Hematopoietic multipotent progenitor cell treated with erythropoietin and hydrocortisone succinate and interleukin-3 and kit ligand, for 17 days (in vitro differentiated cells): ENCODE measurements at regions not wholly inside any gene's neighbourhood (a gene's known extent, or its start where the extent isn't known, plus 50 kb on each side); places are given as distances from the start of the nearest gene placed in this dataset.

Experiments
- DNase-seq: peaks from one replicate; pipeline ENCODE4 v3.0.0-alpha.2; 2015; ENCODE audit warnings: low spot score

- no peak for DNase-seq
Observed at GRCh38 chr4:110959041-110959643, 336.3 kb upstream of the PITX2 start.

- DNase-seq = no peak
Observed at GRCh38 chr4:110961066-110961465, 338.2 kb upstream of the PITX2 start.

- no peak for DNase-seq
Observed at GRCh38 chr4:110962616-110963015, 339.7 kb upstream of the PITX2 start.

GRCh38 chr4:110963662-110964280, 340.9 kb upstream of the PITX2 start:
- DNase-seq = no peak

GRCh38 chr4:110967936-110968335, 345.1 kb upstream of the PITX2 start:
- DNase-seq = no peak

- no peak for DNase-seq
Observed at GRCh38 chr4:110970642-110971041, 347.8 kb upstream of the PITX2 start.

- no peak for DNase-seq
Observed at GRCh38 chr4:110975338-110975737, 352.5 kb upstream of the PITX2 start.

GRCh38 chr4:110977554-110977953, 354.7 kb upstream of the PITX2 start:
- no peak for DNase-seq

- no peak for DNase-seq
Observed at GRCh38 chr4:110978761-110979160, 355.9 kb upstream of the PITX2 start.

GRCh38 chr4:110982486-110982885, 359.6 kb upstream of the PITX2 start:
- no peak for DNase-seq

- DNase-seq = no peak
Observed at GRCh38 chr4:110988722-110989121, 365.8 kb upstream of the PITX2 start.

- DNase-seq = no peak
Observed at GRCh38 chr4:110989125-110989524, 366.2 kb upstream of the PITX2 start.

- DNase-seq = no peak
Observed at GRCh38 chr4:110994781-110995180, 371.9 kb upstream of the PITX2 start.

GRCh38 chr4:110998320-110998719, 375.4 kb upstream of the PITX2 start:
- no peak for DNase-seq

- DNase-seq = no peak
Observed at GRCh38 chr4:111011458-111011857, 388.6 kb upstream of the PITX2 start.

- no peak for DNase-seq
Observed at GRCh38 chr4:111013846-111014245, 391.0 kb upstream of the PITX2 start.

GRCh38 chr4:111014537-111014936, 391.7 kb upstream of the PITX2 start:
- no peak for DNase-seq

- no peak for DNase-seq
Observed at GRCh38 chr4:111016416-111016815, 393.5 kb upstream of the PITX2 start.

GRCh38 chr4:111018216-111018615, 395.3 kb upstream of the PITX2 start:
- DNase-seq = no peak

GRCh38 chr4:111020476-111020875, 397.6 kb upstream of the PITX2 start:
- no peak for DNase-seq

GRCh38 chr4:111020961-111021360, 398.1 kb upstream of the PITX2 start:
- no peak for DNase-seq

GRCh38 chr4:111022758-111023157, 399.9 kb upstream of the PITX2 start:
- DNase-seq = no peak

GRCh38 chr4:111027526-111027925, 404.6 kb upstream of the PITX2 start:
- DNase-seq = no peak

- DNase-seq = no peak
Observed at GRCh38 chr4:111028795-111029194, 405.9 kb upstream of the PITX2 start.
